ENCODE measurements at regions not wholly inside any gene's neighbourhood (a gene's known extent, or its start where the extent isn't known, plus 50 kb on each side); places are given as distances from the start of the nearest gene placed in this dataset.

DNA sequence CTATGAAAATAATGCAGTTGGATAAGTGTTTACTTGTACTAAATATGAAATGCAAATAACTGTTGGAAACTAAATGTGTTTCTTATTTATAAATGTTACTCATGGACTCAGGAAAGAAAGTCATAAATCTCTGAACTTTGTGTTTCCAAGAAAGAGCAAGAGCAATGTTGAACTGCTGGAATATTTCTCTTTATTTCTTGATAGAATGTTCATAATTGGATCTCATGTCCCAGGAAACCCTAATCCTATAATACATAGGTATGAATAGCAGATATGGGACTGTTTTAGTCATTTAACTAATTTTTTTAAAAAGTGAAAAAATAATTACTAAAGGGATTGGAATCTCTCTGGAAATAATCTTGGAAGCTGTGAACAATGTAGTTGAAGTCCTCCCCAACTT is 245.0 kb upstream of the ACTBL2 start:
- no peak overlapping the region for H3K4me3 ChIP-seq (ENCODE audit: low read depth, low read length)
- no peak for TF ChIP-seq CTCF (IDR thresholded peaks at IDR 0.05; ENCODE audit: insufficient read depth, low read length, severe bottlenecking)
- DNase-seq (ENCODE audit: low read depth) (no peak), FAIRE-seq (no peak)
- no peaks in the 10 kb centered on the region for H3K36me3 ChIP-seq (ENCODE audit: control insufficient read depth, insufficient read depth, low read length)
- no peaks in the 10 kb centered on the region for H3K27me3 ChIP-seq (ENCODE audit: control insufficient read depth, insufficient read depth, low read length)

- no peak for FAIRE-seq
- no peak for TF ChIP-seq CTCF (IDR thresholded peaks at IDR 0.05; ENCODE audit: insufficient read depth, low read length, severe bottlenecking)
- DNase-seq (ENCODE audit: low read depth), result no peak
Measured at GRCh38 chr5:57725658-57726504, 243.3 kb upstream of the ACTBL2 start.

GRCh38 chr5:57724836-57725235 is 242.2 kb upstream of the ACTBL2 start:
- DNase-seq (ENCODE audit: low read depth) (peak; percentile 75), FAIRE-seq (no peak)
- Histone ChIP-seq H3K4me3 (ENCODE audit: low read depth, low read length) (no peak overlapping the region), H3K36me3 (ENCODE audit: control insufficient read depth, insufficient read depth, low read length) (no peaks in the 10 kb centered on the region), H3K27me3 (ENCODE audit: control insufficient read depth, insufficient read depth, low read length) (no peaks in the 10 kb centered on the region)
- TF ChIP-seq CTCF (IDR thresholded peaks at IDR 0.05; ENCODE audit: insufficient read depth, low read length, severe bottlenecking), result no peak

More at GRCh38 chr5:57725658-57726504, 243.3 kb upstream of the ACTBL2 start:
- Histone ChIP-seq H3K27me3 (ENCODE audit: control insufficient read depth, insufficient read depth, low read length) (no peaks in the 10 kb centered on the region), H3K36me3 (ENCODE audit: control insufficient read depth, insufficient read depth, low read length) (no peaks in the 10 kb centered on the region), H3K4me3 (ENCODE audit: low read depth, low read length) (no peak overlapping the region)

GRCh38 chr5:57721226-57721625 is 238.6 kb upstream of the ACTBL2 start:
- no peak for TF ChIP-seq CTCF (IDR thresholded peaks at IDR 0.05; ENCODE audit: insufficient read depth, low read length, severe bottlenecking)
- no peak for FAIRE-seq

GRCh38 chr5:57720656-57721055 is 238.0 kb upstream of the ACTBL2 start:
- no peaks in the 10 kb centered on the region for H3K27me3 ChIP-seq (ENCODE audit: control insufficient read depth, insufficient read depth, low read length)
- H3K4me3 ChIP-seq (ENCODE audit: low read depth, low read length), result no peak overlapping the region
- DNase-seq (ENCODE audit: low read depth), result no peak
- FAIRE-seq, result no peak
- no peaks in the 10 kb centered on the region for H3K36me3 ChIP-seq (ENCODE audit: control insufficient read depth, insufficient read depth, low read length)
- TF ChIP-seq CTCF (IDR thresholded peaks at IDR 0.05; ENCODE audit: insufficient read depth, low read length, severe bottlenecking), result no peak

More at GRCh38 chr5:57721226-57721625, 238.6 kb upstream of the ACTBL2 start:
- Histone ChIP-seq H3K4me3 (ENCODE audit: low read depth, low read length) (no peak overlapping the region), H3K36me3 (ENCODE audit: control insufficient read depth, insufficient read depth, low read length) (no peaks in the 10 kb centered on the region), H3K27me3 (ENCODE audit: control insufficient read depth, insufficient read depth, low read length) (no peaks in the 10 kb centered on the region)
- no peak for DNase-seq (ENCODE audit: low read depth)
